GM13977 (cell line): ENCODE measurements at regions not wholly inside any gene's neighbourhood (a gene's known extent, or its start where the extent isn't known, plus 50 kb on each side); places are given as distances from the start of the nearest gene placed in this dataset.

Experiments
- DNase-seq: peaks from one replicate; pipeline ENCODE4 v3.0.0; 2012; ENCODE audit warnings: low spot score
- CTCF ChIP-seq: IDR thresholded peaks from 2 replicates; pipeline ENCODE4 v1.5.1; 2012; ENCODE audit warnings: mild to moderate bottlenecking, control low read depth; ENCODE audit not compliant: insufficient read depth; ENCODE audit errors: extremely low read depth, missing control alignments
- in situ Hi-C: fragments of 300-500 bp; cut with MboI; formaldehyde crosslinking; loops from one replicate; pipeline ENCODE4 v1.12.0; 2022; ENCODE audit warnings: low sequenced_read_pairs, low pct_unique_long_range_greater_than_20kb, mixed read lengths, inconsistent platforms; ENCODE audit not compliant: unreplicated experiment

- no peak for TF ChIP-seq CTCF
- DNase-seq = no peak
- in situ Hi-C loops = no loop called here
Measured at GRCh38 chr1:90786709-90787108, 69.6 kb upstream of the BARHL2 start.

DNA sequence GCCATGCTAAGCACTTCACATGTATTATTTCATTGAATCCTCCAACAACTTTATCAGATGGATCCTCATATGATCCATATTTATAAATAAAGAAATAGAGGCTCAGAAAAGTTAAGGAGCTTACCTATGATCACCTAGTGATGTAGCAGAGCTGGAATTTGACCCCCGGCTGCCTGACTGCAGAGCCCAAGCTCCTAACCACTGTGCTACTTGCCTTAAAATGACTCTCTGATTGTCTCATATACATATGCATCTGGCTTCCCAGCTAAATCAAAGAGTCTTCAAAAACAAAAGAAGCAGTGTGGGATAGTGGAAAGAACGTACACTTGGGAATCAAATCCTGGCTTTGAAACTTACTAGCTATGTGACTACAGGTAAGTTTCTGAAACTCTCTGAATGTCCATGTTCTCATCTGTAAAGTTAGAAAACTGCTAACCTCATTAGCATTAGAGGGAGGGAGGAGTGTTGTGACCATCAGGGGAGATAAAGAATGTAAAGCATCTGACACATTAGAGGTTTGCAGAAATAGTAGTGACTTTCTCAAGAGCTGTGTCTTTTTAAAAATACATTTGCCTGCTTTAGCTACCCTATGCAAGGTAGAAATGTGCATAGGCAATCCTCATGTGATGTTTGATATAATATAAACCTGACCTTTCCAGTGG, 67.2 kb upstream of the BARHL2 start:
- in situ Hi-C loops = no loop called here
- DNase-seq = no peak
- no peak for TF ChIP-seq CTCF

GRCh38 chr1:90783181-90783580, 66.1 kb upstream of the BARHL2 start:
- DNase-seq = no peak
- no peak for TF ChIP-seq CTCF
- in situ Hi-C loops = no loop called here

DNA sequence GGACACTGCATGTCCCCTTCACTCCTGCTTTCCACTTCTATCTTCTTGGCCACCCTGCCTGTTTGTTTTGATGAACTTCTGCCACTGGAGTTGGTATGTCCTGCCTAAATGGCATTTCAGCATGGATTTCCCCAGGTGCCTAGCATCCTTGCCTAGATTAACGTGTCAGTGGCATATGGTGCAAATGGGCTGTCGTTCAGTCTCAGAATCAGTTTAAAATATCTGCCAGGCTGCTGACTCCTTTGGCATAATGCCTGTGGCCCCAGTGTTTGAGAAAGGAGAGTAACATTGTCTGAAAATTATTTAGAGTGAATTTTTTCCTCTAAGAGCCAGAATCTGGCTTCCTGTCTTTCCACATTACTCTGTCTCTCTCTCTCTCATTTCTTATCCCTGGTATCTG, 64.9 kb upstream of the BARHL2 start:
- in situ Hi-C loops = no loop called here
- no peak for DNase-seq
- TF ChIP-seq CTCF = no peak

DNA sequence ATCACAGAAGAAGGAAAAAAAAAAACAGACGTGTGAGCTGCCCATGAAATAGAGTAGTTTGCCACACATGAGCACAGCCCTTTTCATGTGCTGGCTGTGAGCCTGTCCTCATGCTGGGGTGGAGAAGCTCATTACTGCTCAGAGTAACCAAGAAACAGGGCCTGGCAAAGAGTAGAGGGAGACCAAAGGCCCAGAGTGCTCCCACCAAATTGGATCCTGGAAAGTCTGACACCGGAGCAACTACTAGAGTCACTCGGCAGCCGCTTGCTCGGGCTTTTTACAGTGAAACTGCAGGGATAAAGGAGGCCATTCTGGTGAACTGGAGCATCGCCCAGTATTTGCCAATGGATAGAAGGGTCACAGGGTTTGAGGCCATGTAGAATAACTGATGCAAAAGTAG, 64.4 kb upstream of the BARHL2 start:
- in situ Hi-C loops = no loop called here
- TF ChIP-seq CTCF = no peak
- DNase-seq = no peak

GRCh38 chr1:90780981-90781380, 63.9 kb upstream of the BARHL2 start:
- no peak for TF ChIP-seq CTCF
- in situ Hi-C loops = no loop called here
- no peak for DNase-seq
